ENCODE measurements at regions not wholly inside any gene's neighbourhood (a gene's known extent, or its start where the extent isn't known, plus 50 kb on each side); places are given as distances from the start of the nearest gene placed in this dataset.

DNA sequence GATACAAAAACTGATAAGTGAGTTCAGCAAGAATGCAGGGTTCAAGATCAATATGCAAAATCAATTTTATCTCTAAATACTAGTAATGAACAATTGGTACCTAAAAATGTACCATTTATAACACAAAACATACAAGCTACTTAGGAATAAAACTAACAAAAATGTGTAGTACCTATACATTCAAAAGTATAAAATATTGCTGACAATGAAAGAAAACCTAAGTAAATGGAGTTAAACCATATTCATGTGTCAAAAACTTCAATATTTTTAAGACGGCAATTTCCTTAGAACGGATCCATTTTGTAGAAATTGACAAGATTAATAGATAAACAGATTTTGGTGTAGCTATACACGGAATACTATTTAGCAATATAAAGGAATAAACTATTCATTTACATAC is 343.1 kb upstream of the CCDC54 start:
- TF ChIP-seq ARNTL (CRISPR knock-in tag; IDR thresholded peaks at IDR 0.05; ENCODE audit: borderline replicate concordance, low read depth): no peak
- TF ChIP-seq, protein P1, sequence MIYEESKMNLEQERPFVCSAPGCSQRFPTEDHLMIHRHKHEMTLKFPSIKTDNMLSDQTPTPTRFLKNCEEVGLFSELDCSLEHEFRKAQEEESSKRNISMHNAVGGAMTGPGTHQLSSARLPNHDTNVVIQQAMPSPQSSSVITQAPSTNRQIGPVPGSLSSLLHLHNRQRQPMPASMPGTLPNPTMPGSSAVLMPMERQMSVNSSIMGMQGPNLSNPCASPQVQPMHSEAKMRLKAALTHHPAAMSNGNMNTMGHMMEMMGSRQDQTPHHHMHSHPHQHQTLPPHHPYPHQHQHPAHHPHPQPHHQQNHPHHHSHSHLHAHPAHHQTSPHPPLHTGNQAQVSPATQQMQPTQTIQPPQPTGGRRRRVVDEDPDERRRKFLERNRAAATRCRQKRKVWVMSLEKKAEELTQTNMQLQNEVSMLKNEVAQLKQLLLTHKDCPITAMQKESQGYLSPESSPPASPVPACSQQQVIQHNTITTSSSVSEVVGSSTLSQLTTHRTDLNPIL (CRISPR knock-in tag; IDR thresholded peaks at IDR 0.05; ENCODE audit: low read depth): no peak
- TF ChIP-seq SNAI2 (CRISPR knock-in tag; IDR thresholded peaks at IDR 0.05): no peak
- TF ChIP-seq, protein P2, sequence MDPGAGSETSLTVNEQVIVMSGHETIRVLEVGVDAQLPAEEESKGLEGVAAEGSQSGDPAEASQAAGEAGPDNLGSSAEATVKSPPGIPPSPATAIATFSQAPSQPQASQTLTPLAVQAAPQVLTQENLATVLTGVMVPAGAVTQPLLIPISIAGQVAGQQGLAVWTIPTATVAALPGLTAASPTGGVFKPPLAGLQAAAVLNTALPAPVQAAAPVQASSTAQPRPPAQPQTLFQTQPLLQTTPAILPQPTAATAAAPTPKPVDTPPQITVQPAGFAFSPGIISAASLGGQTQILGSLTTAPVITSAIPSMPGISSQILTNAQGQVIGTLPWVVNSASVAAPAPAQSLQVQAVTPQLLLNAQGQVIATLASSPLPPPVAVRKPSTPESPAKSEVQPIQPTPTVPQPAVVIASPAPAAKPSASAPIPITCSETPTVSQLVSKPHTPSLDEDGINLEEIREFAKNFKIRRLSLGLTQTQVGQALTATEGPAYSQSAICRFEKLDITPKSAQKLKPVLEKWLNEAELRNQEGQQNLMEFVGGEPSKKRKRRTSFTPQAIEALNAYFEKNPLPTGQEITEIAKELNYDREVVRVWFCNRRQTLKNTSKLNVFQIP (CRISPR knock-in tag; IDR thresholded peaks at IDR 0.05; ENCODE audit: borderline replicate concordance, low read depth): no peak
- TF ChIP-seq CSDC2 (CRISPR knock-in tag; IDR thresholded peaks at IDR 0.05): no peak

All from SK-N-SH treated with all-trans-retinoic acid at 6 μM for 48 hours (cell line).